HCT116 (cell line): ENCODE measurements at regions not wholly inside any gene's neighbourhood (a gene's known extent, or its start where the extent isn't known, plus 50 kb on each side); places are given as distances from the start of the nearest gene placed in this dataset.

Experiments used
- ATAC-seq: fragments of 200-7000 bp; cut with Tn5 transposase; 2 replicates; pipeline ENCODE4 v1.9.1; 2020; ENCODE audit warnings: mild to moderate bottlenecking, moderate library complexity
- BruUV-seq: library from RNA; stranded (reverse); fragments of 400-500 nt; replicated peaks from 2 replicates; lab custom pipeline; 2021; lab: Mats Ljungman, UMichigan
- CTCF ChIA-PET: fragments of 300-600 bp; sonication (Branson Sonifier 250); formaldehyde crosslinking; loops from one replicate; lab custom pipeline; 2021; ENCODE audit warnings: antibody characterized with exemption; lab: Charles Lee
- POLR2A ChIA-PET: fragments of 300-600, 350-600 bp; sonication (Branson Sonifier 250); formaldehyde crosslinking; loops from one replicate; lab custom pipeline; 2021; ENCODE audit warnings: antibody characterized with exemption; lab: Charles Lee
- RAD21 ChIA-PET, 2 experiments: fragments of 300-600 bp; sonication (Branson Sonifier 250); formaldehyde crosslinking; loops; one replicate each; lab custom pipeline; 2023; ENCODE audit warnings: low total read pairs in 2 of 2; ENCODE audit not compliant: uncharacterized antibody in 2 of 2, unreplicated experiment in 2 of 2, low non-redundant PET in 1 of 2; lab: Charles Lee
- DNase-seq: peaks from one replicate; pipeline ENCODE4 v3.0.0-alpha.2; 2010; ENCODE audit warnings: low read depth, low spot score
- H2AFZ ChIP-seq: fragments of 200-600 bp; shearing (Covaris generic), sonication (generic); 2 replicates; pipeline ENCODE4 v1.6.1; 2017; ENCODE audit warnings: low read depth, mixed run types, mixed read lengths, antibody characterized with exemption, low read length; ENCODE audit not compliant: poor library complexity, severe bottlenecking
- H3K27ac ChIP-seq: 2 replicates; pipeline ENCODE4 v1.5.1; 2012; ENCODE audit warnings: low read depth, low read length
- H3K27me3 ChIP-seq: fragments of 200-600 bp; sonication (generic); 2 replicates; pipeline ENCODE4 v1.6.1; 2016; ENCODE audit warnings: mixed run types, low read length, mixed read lengths; ENCODE audit not compliant: insufficient read depth
- H3K36me3 ChIP-seq, 2 experiments: fragments of 200-500 bp in 1 of 2; fragments of 200-600 bp in 1 of 2; sonication (Bioruptor generic) in 1 of 2; sonication (generic) in 1 of 2; 2 replicates each; pipeline versions ENCODE4 v1.5.1 to v1.6.1; 2014 to 2016; ENCODE audit warnings: low read length in 2 of 2, inconsistent platforms in 1 of 2, mixed read lengths in 1 of 2, mixed run types in 1 of 2; ENCODE audit not compliant: insufficient read depth in 2 of 2, control insufficient read depth in 1 of 2
- H3K4me1 ChIP-seq, 2 experiments: fragments of 200-600 bp in 1 of 2; sonication (generic) in 1 of 2; 2 replicates each; pipeline versions ENCODE4 v1.5.1 to v1.6.1; 2012 to 2017; ENCODE audit warnings: low read length in 2 of 2, inconsistent platforms in 1 of 2, mild to moderate bottlenecking in 1 of 2, mixed read lengths in 1 of 2, mixed run types in 1 of 2, moderate library complexity in 1 of 2; ENCODE audit not compliant: insufficient read depth in 2 of 2, control insufficient read depth in 1 of 2
- H3K4me2 ChIP-seq: fragments of 200-600 bp; sonication (generic); 2 replicates; pipeline ENCODE4 v1.6.1; 2017; ENCODE audit warnings: mixed run types, low read length, mixed read lengths
- H3K4me3 ChIP-seq, 2 experiments: fragments of 200-600 bp in 1 of 2; sonication (generic) in 1 of 2; replicated peaks in 1 of 2; 2 replicates each; pipeline ENCODE4 v1.5.1; 2011 to 2016; ENCODE audit warnings: low read length in 2 of 2, control low read depth in 1 of 2, low read depth in 1 of 2, mild to moderate bottlenecking in 1 of 2, mixed read lengths in 1 of 2, mixed run types in 1 of 2
- H3K79me2 ChIP-seq: fragments of 200-600 bp; sonication (generic); 2 replicates; pipeline ENCODE4 v1.6.1; 2017; ENCODE audit warnings: mild to moderate bottlenecking, mixed run types, low read length, moderate library complexity, mixed read lengths; ENCODE audit not compliant: insufficient read depth
- H3K9ac ChIP-seq: fragments of 200-600 bp; sonication (generic); 2 replicates; pipeline ENCODE4 v1.6.1; 2016; ENCODE audit warnings: low read length, mixed read lengths
- H3K9me2 ChIP-seq: fragments of 200-600 bp; sonication (generic), shearing (Covaris generic); 2 replicates; pipeline ENCODE4 v1.6.1; 2017; ENCODE audit warnings: mixed run types, mild to moderate bottlenecking, moderate library complexity; ENCODE audit not compliant: insufficient read depth
- H3K9me3 ChIP-seq, 2 experiments: fragments of 200-500 bp in 1 of 2; fragments of 200-600 bp in 1 of 2; sonication (Bioruptor generic) in 1 of 2; sonication (generic) in 1 of 2; 2 replicates each; pipeline ENCODE4 v1.6.1; 2014 to 2017; ENCODE audit warnings: low read length in 2 of 2, mixed read lengths in 2 of 2, inconsistent platforms in 1 of 2, low read depth in 1 of 2, mild to moderate bottlenecking in 1 of 2, mixed run types in 1 of 2, moderate library complexity in 1 of 2; ENCODE audit not compliant: control insufficient read depth in 1 of 2, insufficient read depth in 1 of 2
- H4K20me1 ChIP-seq: fragments of 200-600 bp; sonication (generic), shearing (Covaris generic); 2 replicates; pipeline ENCODE4 v1.6.1; 2017; ENCODE audit warnings: mixed run types, mild to moderate bottlenecking, moderate library complexity; ENCODE audit not compliant: insufficient read depth
- ATF3 ChIP-seq: IDR thresholded peaks from 2 replicates; pipeline ENCODE4 v1.6.1; 2012
- EGR1 ChIP-seq: IDR thresholded peaks from 2 replicates; pipeline ENCODE4 v1.6.1; 2012; ENCODE audit warnings: low read depth
- EZH2 ChIP-seq: fragments of 200-600 bp; sonication (generic); IDR thresholded peaks from 2 replicates; pipeline ENCODE4 v1.6.1; 2017; ENCODE audit warnings: antibody characterized with exemption, mixed run types
- EZH2phosphoT487 ChIP-seq: fragments of 200-600 bp; IDR thresholded peaks from 2 replicates; pipeline ENCODE4 v1.6.1; 2018; ENCODE audit warnings: antibody characterized with exemption, borderline replicate concordance
- FOSL1 ChIP-seq: IDR thresholded peaks from 2 replicates; pipeline ENCODE4 v1.6.1; 2012; ENCODE audit warnings: low read depth
- JUND ChIP-seq: IDR thresholded peaks from 2 replicates; pipeline ENCODE4 v1.6.1; 2012
- POLR2A ChIP-seq: IDR thresholded peaks from 2 replicates; pipeline ENCODE4 v1.7.0; 2011; ENCODE audit warnings: borderline replicate concordance; ENCODE audit not compliant: insufficient read depth, insufficient read length; ENCODE audit errors: extremely low read depth
- RAD21 ChIP-seq: IDR thresholded peaks from 2 replicates; pipeline ENCODE4 v1.6.1; 2012; ENCODE audit warnings: low read depth, mild to moderate bottlenecking
- REST ChIP-seq: IDR thresholded peaks from 2 replicates; pipeline ENCODE4 v1.6.1; 2012; ENCODE audit warnings: low read depth
- SRF ChIP-seq: IDR thresholded peaks from 2 replicates; pipeline ENCODE4 v1.6.1; 2012; ENCODE audit warnings: low read depth
- TCF7L2 ChIP-seq: IDR thresholded peaks from 2 replicates; pipeline ENCODE4 v1.7.0; 2011; ENCODE audit warnings: borderline replicate concordance, inconsistent platforms; ENCODE audit not compliant: insufficient read depth, insufficient read length; ENCODE audit errors: extremely low read depth
- YY1 ChIP-seq: IDR thresholded peaks from 2 replicates; pipeline ENCODE4 v1.6.1; 2011; ENCODE audit warnings: low read length, low read depth, moderate library complexity, mild to moderate bottlenecking; ENCODE audit not compliant: insufficient replicate concordance; ENCODE audit errors: extremely low read depth
- ZFX ChIP-seq: fragments of 450-650 bp; IDR thresholded peaks from 2 replicates; pipeline ENCODE4 v1.6.1; 2017
- ZNF274 ChIP-seq: fragments of 200-500 bp; sonication (Bioruptor generic); IDR thresholded peaks from 2 replicates; pipeline ENCODE4 v1.6.1; 2014; ENCODE audit warnings: mild to moderate bottlenecking, low read depth, low read length, inconsistent platforms
- intact Hi-C: fragments of 100-400 bp; cut with micrococcal nuclease; formaldehyde crosslinking; loops from 2 replicates; pipeline ENCODE4 v1.10.0; 2022
- TF ChIP-seq, protein P1 (sequence below): IDR thresholded peaks from 2 replicates; pipeline ENCODE4 v1.6.1; 2012

DNA sequence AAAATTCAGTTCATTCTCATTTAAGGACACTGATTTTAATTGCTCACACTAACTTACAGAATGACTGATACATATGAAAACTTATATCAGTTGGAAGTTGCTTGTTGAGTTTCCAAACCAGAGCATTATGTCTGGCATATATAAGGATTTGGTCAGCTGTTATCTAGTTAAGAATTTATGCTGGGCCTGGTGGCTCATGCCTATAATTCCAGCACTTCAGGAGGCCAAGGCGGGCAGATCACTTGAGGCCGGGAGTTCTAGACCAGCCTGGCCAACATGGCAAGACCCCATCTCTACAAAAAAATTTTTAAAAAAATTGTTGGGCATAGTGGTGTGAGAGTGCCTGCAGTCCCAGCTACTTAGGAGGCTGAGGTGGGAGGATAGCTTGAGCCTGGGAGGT is 73.1 kb downstream of the SPRY1 start (continued):
- no peak for TF ChIP-seq EZH2phosphoT487
- no peak for TF ChIP-seq ZNF274
- no peak for TF ChIP-seq EGR1

GRCh38 chr4:123470640-123471039 is 74.0 kb downstream of the SPRY1 start:
- Histone ChIP-seq H3K4me1 (no peaks in the 10 kb centered on the region), H3K79me2 (no peaks in the 10 kb centered on the region), H3K9ac (no peak overlapping the region), H3K27ac (no peak overlapping the region), H4K20me1 (no peaks in the 10 kb centered on the region), H3K4me2 (no peak overlapping the region), H3K4me3 (no peak overlapping the region), H3K27me3 (no peaks in the 10 kb centered on the region), H3K9me3 (no peaks in the 10 kb centered on the region), H2AFZ (no peak overlapping the region), H3K9me2 (no peaks in the 10 kb centered on the region), H3K36me3 (no peaks in the 10 kb centered on the region)
- TF ChIP-seq TCF7L2 (no peak), EZH2 (no peak), FOSL1 (no peak)
- no TSS peak for BruUV-seq
- ChIA-PET RAD21 (no interaction called here), CTCF (interaction anchor here (0.6 kb wide), 1 partner anchor 9 kb away, joined by 3 read pairs; no protein-coding TSS in a partner anchor), POLR2A (no interaction called here)
- ATAC-seq (no peak), DNase-seq (no peak)
- intact Hi-C loops = no loop called here

DNA sequence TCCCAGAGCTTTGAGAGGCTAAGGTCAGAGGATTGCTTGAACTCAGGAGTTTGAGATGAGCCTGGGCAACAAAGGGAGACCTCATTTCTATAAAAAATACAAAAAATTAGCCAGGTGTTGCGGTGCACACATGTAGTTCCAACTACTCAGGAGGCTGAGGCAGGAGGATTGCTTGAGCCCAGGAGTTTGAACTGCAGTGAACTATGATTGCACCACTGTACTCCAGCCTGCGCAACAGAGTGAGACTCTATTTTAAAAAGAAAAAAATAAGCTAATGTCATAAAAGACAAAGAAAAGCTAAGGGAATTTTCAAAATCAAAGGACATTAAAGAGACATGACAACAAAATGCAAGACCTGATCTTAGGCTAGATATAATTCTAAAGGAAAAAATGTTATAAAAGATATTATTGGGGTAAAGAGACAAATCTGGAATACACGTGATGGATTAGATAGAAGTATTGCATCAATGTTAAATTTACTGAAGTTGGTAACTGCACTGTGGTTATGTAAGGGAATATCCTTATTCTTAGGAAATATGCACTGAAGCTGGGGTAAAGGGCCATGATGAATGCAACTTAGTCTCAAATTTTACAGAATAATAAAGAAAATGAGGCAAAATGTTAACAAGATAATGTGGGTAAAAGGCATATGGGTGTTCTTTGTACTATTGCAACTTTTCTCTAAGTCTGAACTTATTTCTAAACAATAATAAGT is 75.2 kb downstream of the SPRY1 start:
- H3K27me3 ChIP-seq = no peaks in the 10 kb centered on the region
- DNase-seq (no peak), ATAC-seq (no peak)
- no peaks in the 10 kb centered on the region for H3K79me2 ChIP-seq
- ChIA-PET POLR2A (no interaction called here), CTCF (no interaction called here), RAD21 (no interaction called here)
- H3K36me3 ChIP-seq = no peaks in the 10 kb centered on the region
- H2AFZ ChIP-seq = no peak overlapping the region
- no peak overlapping the region for H3K4me2 ChIP-seq
- H3K9me3 ChIP-seq = no peaks in the 10 kb centered on the region
- H3K27ac ChIP-seq = no peak overlapping the region
- H3K4me3 ChIP-seq = no peak overlapping the region
- H3K4me1 ChIP-seq = no peaks in the 10 kb centered on the region
- no peaks in the 10 kb centered on the region for H4K20me1 ChIP-seq
- no peak overlapping the region for H3K9ac ChIP-seq
- intact Hi-C loops = no loop called here
- no peaks in the 10 kb centered on the region for H3K9me2 ChIP-seq
- BruUV-seq = no TSS peak
- no peak for TF ChIP-seq YY1
- TF ChIP-seq JUND = no peak
- TF ChIP-seq, protein P1, sequence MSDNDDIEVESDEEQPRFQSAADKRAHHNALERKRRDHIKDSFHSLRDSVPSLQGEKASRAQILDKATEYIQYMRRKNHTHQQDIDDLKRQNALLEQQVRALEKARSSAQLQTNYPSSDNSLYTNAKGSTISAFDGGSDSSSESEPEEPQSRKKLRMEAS = no peak
- TF ChIP-seq RAD21 = no peak
- TF ChIP-seq REST = no peak
- TF ChIP-seq TCF7L2 = no peak
- TF ChIP-seq ATF3 = no peak
- TF ChIP-seq POLR2A = no peak
- TF ChIP-seq SRF = no peak
- no peak for TF ChIP-seq EZH2
- no peak for TF ChIP-seq ZFX
